ENCODE measurements at regions not wholly inside any gene's neighbourhood (a gene's known extent, or its start where the extent isn't known, plus 50 kb on each side); places are given as distances from the start of the nearest gene placed in this dataset.

DNA sequence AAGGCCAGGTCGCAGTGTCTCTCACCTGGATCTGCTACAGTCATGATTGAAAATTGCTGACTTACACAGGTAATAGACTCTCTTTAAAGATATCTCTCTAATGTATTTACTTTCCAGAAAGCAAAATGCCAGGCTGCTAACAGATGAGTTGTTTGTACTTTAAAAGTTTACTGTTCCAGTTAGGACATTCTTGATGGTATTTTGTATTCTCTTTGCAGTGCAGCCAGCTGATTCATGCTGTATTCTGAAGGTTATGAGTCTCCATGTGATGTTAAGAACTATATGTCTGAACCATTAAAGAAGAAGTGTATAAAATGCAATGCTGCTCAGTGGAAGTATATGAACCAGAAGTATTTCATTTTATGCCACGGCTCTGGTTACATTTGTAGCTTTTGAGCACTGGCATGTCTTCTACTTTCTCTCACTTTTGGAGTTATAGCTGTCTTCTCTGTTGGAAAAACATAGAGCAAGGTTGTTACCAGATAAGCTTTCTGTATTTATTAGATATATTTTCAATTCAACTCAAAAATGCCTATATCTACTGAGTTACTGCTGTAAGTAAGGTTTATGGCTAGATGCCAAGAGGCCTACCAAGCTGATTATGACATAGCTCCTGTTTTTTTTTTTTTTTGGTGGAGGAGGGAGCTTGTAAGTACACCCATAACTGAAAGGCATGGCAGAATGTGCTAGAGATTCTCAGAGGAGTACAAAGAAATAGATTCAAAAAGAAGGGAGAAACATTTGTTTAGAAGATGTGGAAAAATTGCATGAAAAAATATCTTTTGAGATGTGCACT lies 130.5 kb upstream of the MAN1A1 start (continued):
- TF ChIP-seq, protein P1, sequence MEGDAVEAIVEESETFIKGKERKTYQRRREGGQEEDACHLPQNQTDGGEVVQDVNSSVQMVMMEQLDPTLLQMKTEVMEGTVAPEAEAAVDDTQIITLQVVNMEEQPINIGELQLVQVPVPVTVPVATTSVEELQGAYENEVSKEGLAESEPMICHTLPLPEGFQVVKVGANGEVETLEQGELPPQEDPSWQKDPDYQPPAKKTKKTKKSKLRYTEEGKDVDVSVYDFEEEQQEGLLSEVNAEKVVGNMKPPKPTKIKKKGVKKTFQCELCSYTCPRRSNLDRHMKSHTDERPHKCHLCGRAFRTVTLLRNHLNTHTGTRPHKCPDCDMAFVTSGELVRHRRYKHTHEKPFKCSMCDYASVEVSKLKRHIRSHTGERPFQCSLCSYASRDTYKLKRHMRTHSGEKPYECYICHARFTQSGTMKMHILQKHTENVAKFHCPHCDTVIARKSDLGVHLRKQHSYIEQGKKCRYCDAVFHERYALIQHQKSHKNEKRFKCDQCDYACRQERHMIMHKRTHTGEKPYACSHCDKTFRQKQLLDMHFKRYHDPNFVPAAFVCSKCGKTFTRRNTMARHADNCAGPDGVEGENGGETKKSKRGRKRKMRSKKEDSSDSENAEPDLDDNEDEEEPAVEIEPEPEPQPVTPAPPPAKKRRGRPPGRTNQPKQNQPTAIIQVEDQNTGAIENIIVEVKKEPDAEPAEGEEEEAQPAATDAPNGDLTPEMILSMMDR (IDR thresholded peaks at IDR 0.05; ENCODE audit: control extremely low read depth in 1 of 3, insufficient read depth in 1 of 3, low read depth in 1 of 3, low read length in 3 of 3): no peak
- no peak for TF ChIP-seq POLR2AphosphoS5 (IDR thresholded peaks at IDR 0.05; ENCODE audit: low read depth, low read length)
